ENCODE measurements at regions not wholly inside any gene's neighbourhood (a gene's known extent, or its start where the extent isn't known, plus 50 kb on each side); places are given as distances from the start of the nearest gene placed in this dataset.

DNA sequence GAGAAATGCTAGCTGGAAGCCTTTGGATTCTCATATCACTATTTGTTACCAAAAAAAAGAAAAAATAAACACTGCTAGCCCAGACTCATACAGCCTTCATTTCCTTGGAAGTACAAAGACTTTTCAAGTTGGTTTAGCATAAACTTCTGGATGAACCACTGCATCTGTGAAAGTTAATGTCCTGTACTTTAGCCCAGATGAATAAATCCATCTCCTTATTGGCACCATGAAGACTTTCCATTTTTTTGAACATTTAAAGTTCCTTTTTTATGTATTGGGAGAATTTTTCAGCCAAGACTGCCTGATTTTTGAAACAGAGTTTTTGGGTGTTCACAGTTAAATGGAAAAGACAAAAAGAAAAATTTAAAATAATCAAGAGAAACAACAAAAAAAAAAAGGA is 184.0 kb upstream of the C1orf87 start:
- H3K4me3 ChIP-seq (ENCODE audit: extremely low read depth in 1 of 4, insufficient read depth in 2 of 4, low read depth in 3 of 4, low read length in 4 of 4), result no peak overlapping the region
- no peak overlapping the region for H3K23ac ChIP-seq (ENCODE audit: insufficient read length)
- no peak overlapping the region for H3K14ac ChIP-seq (ENCODE audit: insufficient read length)
- no peak for DNase-seq (ENCODE audit: low read depth in 1 of 2, low spot score in 2 of 2)
- H3K36me3 ChIP-seq (ENCODE audit: control insufficient read depth in 2 of 4, insufficient read depth in 4 of 4, low read length in 3 of 4), result no peaks in the 10 kb centered on the region
- CTCF ChIA-PET (ENCODE audit: partially characterized antibody), result interaction anchor here (0.8 kb wide), 1 partner anchor 32 kb away, joined by 3 read pairs; no protein-coding TSS in a partner anchor
- no peaks in the 10 kb centered on the region for H3K79me2 ChIP-seq (ENCODE audit: control insufficient read depth in 1 of 2, insufficient read depth in 2 of 2, low read length in 2 of 2)
- no peaks in the 10 kb centered on the region for H3K4me1 ChIP-seq (replicated peaks in 1 of 4; ENCODE audit: control insufficient read depth in 3 of 4, insufficient read depth in 4 of 4, low read length in 3 of 4)
- H3K18ac ChIP-seq (ENCODE audit: extremely low read depth, low read length), result no peak overlapping the region
- H2BK5ac ChIP-seq (ENCODE audit: low read depth, low read length), result no peak overlapping the region
- H2BK15ac ChIP-seq (ENCODE audit: low read length), result no peak overlapping the region
- H2BK120ac ChIP-seq (replicated peaks; ENCODE audit: low read depth, low read length), result no peak overlapping the region
- FAIRE-seq, result no peak
- H2AFZ ChIP-seq (ENCODE audit: low read length), result no peak overlapping the region
- H3K56ac ChIP-seq (replicated peaks; ENCODE audit: insufficient read length, low read depth, low read length), result no peak overlapping the region
- no peak overlapping the region for H2BK12ac ChIP-seq (ENCODE audit: low read depth, low read length)
- no peaks in the 10 kb centered on the region for H3K79me1 ChIP-seq (ENCODE audit: low read depth, low read length)
- H3K4ac ChIP-seq (replicated peaks; ENCODE audit: insufficient read length, low read depth, low read length), result no peak overlapping the region
- no peak overlapping the region for H4K5ac ChIP-seq (ENCODE audit: insufficient read length, low read depth, low read length)
- H3K27ac ChIP-seq (ENCODE audit: low read depth, low read length), result no peak overlapping the region
- H3K23me2 ChIP-seq (ENCODE audit: low read depth, low read length), result no peaks in the 10 kb centered on the region
- no peak overlapping the region for H2BK20ac ChIP-seq (ENCODE audit: low read length)
- POLR2A ChIA-PET (ENCODE audit: partially characterized antibody), result no interaction called here
- H4K8ac ChIP-seq (ENCODE audit: extremely low read depth, insufficient read depth, low read length), result no peak overlapping the region
- H4K91ac ChIP-seq (replicated peaks; ENCODE audit: insufficient read length, low read length), result no peak overlapping the region
- no peaks in the 10 kb centered on the region for H4K20me1 ChIP-seq (replicated peaks in 1 of 2; ENCODE audit: control insufficient read depth in 1 of 2, insufficient read depth in 2 of 2, low read length in 2 of 2)
- H3K9me3 ChIP-seq (ENCODE audit: insufficient read depth in 2 of 2, low read depth in 1 of 2, low read length in 1 of 2), result no peaks in the 10 kb centered on the region
- no peak overlapping the region for H2AK5ac ChIP-seq (ENCODE audit: low read depth, low read length)
- H3K9ac ChIP-seq (replicated peaks in 1 of 4; ENCODE audit: extremely low read depth in 1 of 4, low read depth in 3 of 4, low read length in 3 of 4), result no peak overlapping the region
- TF ChIP-seq CEBPB (IDR thresholded peaks at IDR 0.05; ENCODE audit: low read depth, low read length) (no peak), NANOG (IDR thresholded peaks at IDR 0.05; ENCODE audit: insufficient read depth, low read depth, low read length, poor library complexity, severe bottlenecking) (no peak)
- H3K4me2 ChIP-seq (ENCODE audit: insufficient read depth in 1 of 2, low read depth in 2 of 2, low read length in 2 of 2), result no peak overlapping the region
- no peaks in the 10 kb centered on the region for H3K27me3 ChIP-seq (replicated peaks in 1 of 4; ENCODE audit: control insufficient read depth in 3 of 4, extremely low read depth in 1 of 4, insufficient read depth in 3 of 4, low read length in 3 of 4)
